ENCODE measurements at regions not wholly inside any gene's neighbourhood (a gene's known extent, or its start where the extent isn't known, plus 50 kb on each side); places are given as distances from the start of the nearest gene placed in this dataset.

GRCh38 chr7:39890411-39890810 lies 59.6 kb upstream of the CDK13 start:
- Histone ChIP-seq H3K79me2 (ENCODE audit: low read depth) (no peaks in the 10 kb centered on the region), H3K36me3 (no peaks in the 10 kb centered on the region), H3K4me1 (no peaks in the 10 kb centered on the region), H3K9me3 (ENCODE audit: low read depth) (no peaks in the 10 kb centered on the region), H3K4me2 (no peak overlapping the region), H3K27me3 (no peaks in the 10 kb centered on the region), H4K20me1 (ENCODE audit: low read depth) (no peaks in the 10 kb centered on the region), H2AFZ (replicated peaks) (no peak overlapping the region), H3K9ac (no peak overlapping the region), H3F3A (ENCODE audit: low read depth) (no peaks in the 10 kb centered on the region), H3K4me3 (no peak overlapping the region), H3K27ac (no peak overlapping the region)
- H3K27ac Mint-ChIP-seq = no peak overlapping the region
- TF ChIP-seq CTCF (IDR thresholded peaks at IDR 0.05) (no peak), EZH2 (IDR thresholded peaks at IDR 0.05) (no peak), EZH2phosphoT487 (IDR thresholded peaks at IDR 0.05) (no peak)
- peaks cover 2% of the 10 kb centered on the region for H3K27me3 Mint-ChIP-seq (ENCODE audit: insufficient read depth, low read depth)
- no peak overlapping the region for H3K4me3 Mint-ChIP-seq
- no peaks in the 10 kb centered on the region for H3K36me3 Mint-ChIP-seq
- H3K9me3 Mint-ChIP-seq = no peaks in the 10 kb centered on the region
- DNase-seq (ENCODE audit: low spot score) = no peak
- no peaks in the 10 kb centered on the region for H3K4me1 Mint-ChIP-seq

- Histone ChIP-seq H3K27ac (no peak overlapping the region), H3K4me3 (no peak overlapping the region), H3K36me3 (no peaks in the 10 kb centered on the region), H3K9ac (no peak overlapping the region), H3K27me3 (no peaks in the 10 kb centered on the region), H3K4me1 (no peaks in the 10 kb centered on the region), H2AFZ (replicated peaks) (no peak overlapping the region), H3K79me2 (ENCODE audit: low read depth) (no peaks in the 10 kb centered on the region), H3K4me2 (no peak overlapping the region), H3K9me3 (ENCODE audit: low read depth) (no peaks in the 10 kb centered on the region), H3F3A (ENCODE audit: low read depth) (no peaks in the 10 kb centered on the region), H4K20me1 (ENCODE audit: low read depth) (no peaks in the 10 kb centered on the region)
- H3K9me3 Mint-ChIP-seq = no peaks in the 10 kb centered on the region
- no peak for TF ChIP-seq CTCF (IDR thresholded peaks at IDR 0.05)
- no peak for TF ChIP-seq EZH2phosphoT487 (IDR thresholded peaks at IDR 0.05)
- no peak for TF ChIP-seq EZH2 (IDR thresholded peaks at IDR 0.05)
- no peaks in the 10 kb centered on the region for H3K4me1 Mint-ChIP-seq
- H3K27ac Mint-ChIP-seq = no peak overlapping the region
- DNase-seq (ENCODE audit: low spot score) = no peak
- H3K4me3 Mint-ChIP-seq = no peak overlapping the region
- no peaks in the 10 kb centered on the region for H3K36me3 Mint-ChIP-seq
- peaks cover 2% of the 10 kb centered on the region for H3K27me3 Mint-ChIP-seq (ENCODE audit: insufficient read depth, low read depth)
These were observed 58.2 kb upstream of the CDK13 start for GRCh38 chr7:39891894-39892293.

- H3K4me1 ChIP-seq = no peaks in the 10 kb centered on the region
- no peak for DNase-seq (ENCODE audit: low spot score)
- Mint-ChIP-seq H3K4me1 (no peaks in the 10 kb centered on the region), H3K27me3 (ENCODE audit: insufficient read depth, low read depth) (peaks cover 2% of the 10 kb centered on the region), H3K9me3 (no peaks in the 10 kb centered on the region), H3K4me3 (no peak overlapping the region), H3K36me3 (no peaks in the 10 kb centered on the region), H3K27ac (no peak overlapping the region)
- no peak overlapping the region for H2AFZ ChIP-seq (replicated peaks)
- no peaks in the 10 kb centered on the region for H3F3A ChIP-seq (ENCODE audit: low read depth)
- no peaks in the 10 kb centered on the region for H3K9me3 ChIP-seq (ENCODE audit: low read depth)
- no peak overlapping the region for H3K4me3 ChIP-seq
- H3K27me3 ChIP-seq = no peaks in the 10 kb centered on the region
- no peaks in the 10 kb centered on the region for H3K79me2 ChIP-seq (ENCODE audit: low read depth)
- H3K27ac ChIP-seq = no peak overlapping the region
- H3K36me3 ChIP-seq = no peaks in the 10 kb centered on the region
- H3K9ac ChIP-seq = no peak overlapping the region
- no peak overlapping the region for H3K4me2 ChIP-seq
- no peak for TF ChIP-seq EZH2phosphoT487 (IDR thresholded peaks at IDR 0.05)
- TF ChIP-seq CTCF (IDR thresholded peaks at IDR 0.05) = no peak
- no peak for TF ChIP-seq EZH2 (IDR thresholded peaks at IDR 0.05)
- H4K20me1 ChIP-seq (ENCODE audit: low read depth) = no peaks in the 10 kb centered on the region
These were observed 57.7 kb upstream of the CDK13 start for GRCh38 chr7:39892361-39892760.

- no peaks in the 10 kb centered on the region for H3K4me1 ChIP-seq
- no peak overlapping the region for H3K27ac Mint-ChIP-seq
- no peak overlapping the region for H3K4me3 Mint-ChIP-seq
These were observed 55.2 kb upstream of the CDK13 start for GRCh38 chr7:39894904-39895303.

More at GRCh38 chr7:39894904-39895303, 55.2 kb upstream of the CDK13 start:
- Mint-ChIP-seq H3K4me1 (no peaks in the 10 kb centered on the region), H3K36me3 (no peaks in the 10 kb centered on the region), H3K27me3 (ENCODE audit: insufficient read depth, low read depth) (peaks cover 2% of the 10 kb centered on the region), H3K9me3 (no peaks in the 10 kb centered on the region)
- H3K4me3 ChIP-seq = no peak overlapping the region
- no peaks in the 10 kb centered on the region for H3K36me3 ChIP-seq
- H4K20me1 ChIP-seq (ENCODE audit: low read depth) = no peaks in the 10 kb centered on the region
- no peak overlapping the region for H3K4me2 ChIP-seq
- no peak overlapping the region for H3K9ac ChIP-seq
- no peaks in the 10 kb centered on the region for H3F3A ChIP-seq (ENCODE audit: low read depth)
- no peak overlapping the region for H3K27ac ChIP-seq
- no peaks in the 10 kb centered on the region for H3K27me3 ChIP-seq
- DNase-seq (ENCODE audit: low spot score) = no peak
- H3K79me2 ChIP-seq (ENCODE audit: low read depth) = no peaks in the 10 kb centered on the region
- H2AFZ ChIP-seq (replicated peaks) = no peak overlapping the region
- H3K9me3 ChIP-seq (ENCODE audit: low read depth) = no peaks in the 10 kb centered on the region
- no peak for TF ChIP-seq CTCF (IDR thresholded peaks at IDR 0.05)
- TF ChIP-seq EZH2phosphoT487 (IDR thresholded peaks at IDR 0.05) = no peak
- no peak for TF ChIP-seq EZH2 (IDR thresholded peaks at IDR 0.05)

Measured in neural progenitor cell (in vitro differentiated cells).